ENCODE measurements at regions not wholly inside any gene's neighbourhood (a gene's known extent, or its start where the extent isn't known, plus 50 kb on each side); places are given as distances from the start of the nearest gene placed in this dataset.

DNA sequence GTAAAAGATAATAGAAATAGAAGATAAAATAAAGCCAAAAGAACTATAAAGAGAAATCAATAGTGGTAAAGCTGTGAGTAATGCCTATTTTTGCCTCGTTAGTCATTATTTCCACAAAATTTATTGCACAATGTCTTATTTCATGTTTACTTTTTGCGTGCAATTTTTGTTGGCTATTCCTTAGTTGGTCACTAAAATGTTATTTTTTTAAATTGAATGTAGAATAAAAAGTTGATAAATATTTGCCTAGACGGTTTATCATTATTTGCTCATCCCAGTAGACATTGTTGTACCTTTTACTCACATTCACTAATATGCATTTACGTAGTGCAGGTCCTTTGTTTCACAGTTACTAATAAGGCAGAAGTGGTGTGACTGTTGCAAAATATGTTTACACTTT is 227.8 kb upstream of the BMPER start:
- no TSS peak for BruUV-seq (replicated peaks)
- Histone ChIP-seq H3K27me3 (ENCODE audit: insufficient read depth, low read length) (no peaks in the 10 kb centered on the region), H3K36me3 (ENCODE audit: control insufficient read depth in 1 of 2, insufficient read depth in 2 of 2, low read length in 2 of 2) (no peaks in the 10 kb centered on the region), H3K4me2 (ENCODE audit: low read length) (no peak overlapping the region), H3K27ac (ENCODE audit: low read depth, low read length) (no peak overlapping the region), H3K79me2 (ENCODE audit: insufficient read depth, low read length) (no peaks in the 10 kb centered on the region), H3K4me3 (replicated peaks in 1 of 2; ENCODE audit: low read depth in 1 of 2, low read length in 2 of 2) (no peak overlapping the region), H2AFZ (ENCODE audit: low read depth, low read length, poor library complexity, severe bottlenecking) (no peak overlapping the region), H3K9me2 (ENCODE audit: insufficient read depth) (no peaks in the 10 kb centered on the region), H3K4me1 (ENCODE audit: control insufficient read depth in 1 of 2, insufficient read depth in 2 of 2, low read length in 2 of 2) (no peaks in the 10 kb centered on the region), H3K9ac (ENCODE audit: low read length) (no peak overlapping the region), H3K9me3 (ENCODE audit: control insufficient read depth in 1 of 2, insufficient read depth in 1 of 2, low read depth in 1 of 2, low read length in 2 of 2) (no peaks in the 10 kb centered on the region), H4K20me1 (ENCODE audit: insufficient read depth) (no peaks in the 10 kb centered on the region)
- ATAC-seq (no peak), DNase-seq (ENCODE audit: low read depth, low spot score) (no peak)
- TF ChIP-seq FOSL1 (IDR thresholded peaks at IDR 0.05; ENCODE audit: low read depth) (no peak), EZH2 (IDR thresholded peaks at IDR 0.05) (no peak), ELF1 (IDR thresholded peaks at IDR 0.05; ENCODE audit: borderline replicate concordance, low read depth) (no peak), POLR2A (IDR thresholded peaks at IDR 0.05; ENCODE audit: borderline replicate concordance, extremely low read depth, insufficient read depth, insufficient read length) (no peak), RAD21 (IDR thresholded peaks at IDR 0.05; ENCODE audit: low read depth) (no peak), CTCF (IDR thresholded peaks at IDR 0.05 in 2 of 3, conservative IDR thresholded peaks at IDR 0.05 in 1 of 3; ENCODE audit: borderline replicate concordance in 1 of 3, insufficient read depth in 1 of 3, low read depth in 2 of 3, low read length in 2 of 3) (no peak), POLR2AphosphoS5 (IDR thresholded peaks at IDR 0.05; ENCODE audit: low read depth, low read length) (no peak), CEBPB (IDR thresholded peaks at IDR 0.05; ENCODE audit: low read depth) (no peak), CBX3 (IDR thresholded peaks at IDR 0.05; ENCODE audit: low read depth) (no peak), SRF (IDR thresholded peaks at IDR 0.05; ENCODE audit: low read depth) (no peak), TCF7L2 (IDR thresholded peaks at IDR 0.05; ENCODE audit: borderline replicate concordance, extremely low read depth, insufficient read depth, insufficient read length) (no peak), ZBTB33 (IDR thresholded peaks at IDR 0.05; ENCODE audit: extremely low read depth, insufficient replicate concordance, low read length) (no peak), ZNF274 (IDR thresholded peaks at IDR 0.05; ENCODE audit: low read depth, low read length) (no peak), SP1 (IDR thresholded peaks at IDR 0.05; ENCODE audit: low read depth) (no peak)
- TF ChIP-seq, protein P1, sequence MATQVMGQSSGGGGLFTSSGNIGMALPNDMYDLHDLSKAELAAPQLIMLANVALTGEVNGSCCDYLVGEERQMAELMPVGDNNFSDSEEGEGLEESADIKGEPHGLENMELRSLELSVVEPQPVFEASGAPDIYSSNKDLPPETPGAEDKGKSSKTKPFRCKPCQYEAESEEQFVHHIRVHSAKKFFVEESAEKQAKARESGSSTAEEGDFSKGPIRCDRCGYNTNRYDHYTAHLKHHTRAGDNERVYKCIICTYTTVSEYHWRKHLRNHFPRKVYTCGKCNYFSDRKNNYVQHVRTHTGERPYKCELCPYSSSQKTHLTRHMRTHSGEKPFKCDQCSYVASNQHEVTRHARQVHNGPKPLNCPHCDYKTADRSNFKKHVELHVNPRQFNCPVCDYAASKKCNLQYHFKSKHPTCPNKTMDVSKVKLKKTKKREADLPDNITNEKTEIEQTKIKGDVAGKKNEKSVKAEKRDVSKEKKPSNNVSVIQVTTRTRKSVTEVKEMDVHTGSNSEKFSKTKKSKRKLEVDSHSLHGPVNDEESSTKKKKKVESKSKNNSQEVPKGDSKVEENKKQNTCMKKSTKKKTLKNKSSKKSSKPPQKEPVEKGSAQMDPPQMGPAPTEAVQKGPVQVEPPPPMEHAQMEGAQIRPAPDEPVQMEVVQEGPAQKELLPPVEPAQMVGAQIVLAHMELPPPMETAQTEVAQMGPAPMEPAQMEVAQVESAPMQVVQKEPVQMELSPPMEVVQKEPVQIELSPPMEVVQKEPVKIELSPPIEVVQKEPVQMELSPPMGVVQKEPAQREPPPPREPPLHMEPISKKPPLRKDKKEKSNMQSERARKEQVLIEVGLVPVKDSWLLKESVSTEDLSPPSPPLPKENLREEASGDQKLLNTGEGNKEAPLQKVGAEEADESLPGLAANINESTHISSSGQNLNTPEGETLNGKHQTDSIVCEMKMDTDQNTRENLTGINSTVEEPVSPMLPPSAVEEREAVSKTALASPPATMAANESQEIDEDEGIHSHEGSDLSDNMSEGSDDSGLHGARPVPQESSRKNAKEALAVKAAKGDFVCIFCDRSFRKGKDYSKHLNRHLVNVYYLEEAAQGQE (IDR thresholded peaks at IDR 0.05; ENCODE audit: low read depth), result no peak
- TF ChIP-seq, protein P2, sequence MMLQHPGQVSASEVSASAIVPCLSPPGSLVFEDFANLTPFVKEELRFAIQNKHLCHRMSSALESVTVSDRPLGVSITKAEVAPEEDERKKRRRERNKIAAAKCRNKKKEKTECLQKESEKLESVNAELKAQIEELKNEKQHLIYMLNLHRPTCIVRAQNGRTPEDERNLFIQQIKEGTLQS (IDR thresholded peaks at IDR 0.05), result no peak
- TF ChIP-seq, protein P3, sequence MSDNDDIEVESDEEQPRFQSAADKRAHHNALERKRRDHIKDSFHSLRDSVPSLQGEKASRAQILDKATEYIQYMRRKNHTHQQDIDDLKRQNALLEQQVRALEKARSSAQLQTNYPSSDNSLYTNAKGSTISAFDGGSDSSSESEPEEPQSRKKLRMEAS (IDR thresholded peaks at IDR 0.05), result no peak
- CTCF ChIA-PET, result no interaction called here
- intact Hi-C loops (cut with micrococcal nuclease), result no loop called here
- POLR2A ChIA-PET, result no interaction called here
- RAD21 ChIA-PET (ENCODE audit: low non-redundant PET in 1 of 2, low total read pairs in 2 of 2, uncharacterized antibody in 2 of 2, unreplicated experiment in 2 of 2), result no interaction called here

Measured in HCT116 (cell line).